Stomach (tissue), 8 donors: ENCODE measurements at regions not wholly inside any gene's neighbourhood (a gene's known extent, or its start where the extent isn't known, plus 50 kb on each side); places are given as distances from the start of the nearest gene placed in this dataset.

Experiments used
- DNase-seq, 2 donors: peaks; one replicate each; pipeline versions ENCODE4 v3.0.0 to v3.0.0-alpha.2; 2013 to 2019
- H3K27ac ChIP-seq, 5 donors: fragments of 200-600 bp in 4 of 5; sonication (generic) in 4 of 5; one replicate each; pipeline ENCODE4 v1.5.1; 2013 to 2019; ENCODE audit warnings: mild to moderate bottlenecking in 1 of 5, moderate library complexity in 1 of 5
- H3K27me3 ChIP-seq, 3 donors: fragments of 200-600 bp; sonication (generic); one replicate each; pipeline ENCODE4 v1.5.1; 2017 to 2019; ENCODE audit warnings: mixed run types in 1 of 3
- H3K36me3 ChIP-seq, 4 donors: fragments of 200-600 bp; sonication (generic); 1 replicate in 3 of 4; 2 replicates in 1 of 4; pipeline ENCODE4 v1.5.1; 2016 to 2019
- H3K4me1 ChIP-seq, 4 donors: fragments of 200-600 bp; sonication (generic); one replicate each; pipeline ENCODE4 v1.5.1; 2016 to 2019
- H3K4me3 ChIP-seq, 4 donors: fragments of 200-600 bp; sonication (generic) in 3 of 4; one replicate each; pipeline ENCODE4 v1.5.1; 2016 to 2019; ENCODE audit warnings: mild to moderate bottlenecking in 1 of 4
- H3K9me3 ChIP-seq, 4 donors: fragments of 200-600 bp; sonication (generic); one replicate each; pipeline ENCODE4 v1.5.1; 2016 to 2019
- CTCF ChIP-seq, 7 experiments: fragments of 450-650 bp in 4 of 7; fragments of 200-600 bp in 3 of 7; sonication (generic) in 3 of 7; IDR thresholded peaks; one replicate each; pipeline ENCODE4 v1.5.1; 2016 to 2019; ENCODE audit warnings: antibody characterized with exemption in 7 of 7, control low read depth in 2 of 7, mild to moderate bottlenecking in 1 of 7
- EP300 ChIP-seq: sonication (generic); formaldehyde crosslinking; IDR thresholded peaks from one replicate; pipeline ENCODE4 v1.6.1; 2017; ENCODE audit warnings: antibody characterized with exemption
- POLR2A ChIP-seq, 4 donors: fragments of 450-650 bp; IDR thresholded peaks; one replicate each; pipeline ENCODE4 v1.6.1; 2016; ENCODE audit warnings: antibody characterized with exemption in 4 of 4, control low read depth in 2 of 4, mild to moderate bottlenecking in 1 of 4, moderate library complexity in 1 of 4
- POLR2AphosphoS5 ChIP-seq, 3 donors: sonication (generic); formaldehyde crosslinking; IDR thresholded peaks; one replicate each; pipeline ENCODE4 v1.6.1; 2016; ENCODE audit warnings: antibody characterized with exemption in 3 of 3
- WGBS, 5 donors: extraction: QIAGEN DNeasy Blood & Tissue Kit in 3 of 5; methylation state at CpG; one replicate each; pipeline versions ENCODE4 v1.1.5 to v1.1.7; 2013 to 2018; 5-methylcytosine and 5-hydroxymethylcytosine counted together
- intact Hi-C: fragments of 100-400 bp; cut with DNase I; formaldehyde crosslinking; loops from one replicate; pipeline ENCODE4 v1.15.1; 2023; ENCODE audit warnings: low total_unique reads
- donor health status: healthy with polysubstance abuse.
- donor health status: Bipolar disorder and iron deficiency.
- donor health status: healthy.

GRCh38 chr3:72052841-72053409 lies 268.0 kb upstream of the PROK2 start:
- intact Hi-C loops = no loop called here
- Histone ChIP-seq H3K9me3 (no peaks in the 10 kb centered on the region), H3K27ac (no peak overlapping the region), H3K4me3 (no peak overlapping the region), H3K36me3 (no peaks in the 10 kb centered on the region), H3K4me1 (no peaks in the 10 kb centered on the region), H3K27me3 (no peaks in the 10 kb centered on the region)
- no peak for TF ChIP-seq CTCF (IDR thresholded peaks at IDR 0.05)
- TF ChIP-seq POLR2A (IDR thresholded peaks at IDR 0.05) = no peak
- no peak for TF ChIP-seq POLR2AphosphoS5 (IDR thresholded peaks at IDR 0.05)
- no peak for TF ChIP-seq EP300
- 71 to 79% (median 74%) methylated on average over 8 of the region's 8 CpGs for WGBS, 5 donors
- no peak for DNase-seq

DNA sequence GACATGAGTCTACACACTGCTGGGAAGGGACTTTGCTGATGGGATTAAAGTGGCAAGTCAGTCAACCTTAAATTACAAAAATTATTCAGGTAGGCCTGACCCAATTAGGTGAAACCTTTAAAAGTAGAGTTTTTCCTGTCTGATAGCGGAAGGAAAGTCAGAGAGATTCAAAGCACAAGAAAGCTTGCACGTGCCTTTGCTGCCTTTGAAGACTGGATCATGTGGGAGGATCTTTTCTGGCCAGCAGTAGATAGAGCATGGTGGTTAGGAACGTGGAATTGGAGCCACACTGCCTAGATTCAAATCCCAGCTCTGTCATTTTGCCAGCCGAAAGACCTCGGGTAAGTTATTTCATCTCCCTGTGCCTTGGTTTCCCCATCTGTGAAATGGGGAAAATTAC lies 265.8 kb upstream of the PROK2 start:
- Histone ChIP-seq H3K4me1 (no peaks in the 10 kb centered on the region), H3K27me3 (no peaks in the 10 kb centered on the region), H3K36me3 (no peaks in the 10 kb centered on the region), H3K4me3 (no peak overlapping the region), H3K27ac (no peak overlapping the region), H3K9me3 (no peaks in the 10 kb centered on the region)
- intact Hi-C loops = no loop called here
- no peak for DNase-seq
- WGBS, 5 donors = 89 to 99% (median 91%) methylated on average over 5 of the region's 5 CpGs
- no peak for TF ChIP-seq CTCF (IDR thresholded peaks at IDR 0.05)
- TF ChIP-seq POLR2A (IDR thresholded peaks at IDR 0.05) = no peak
- TF ChIP-seq POLR2AphosphoS5 (IDR thresholded peaks at IDR 0.05) = no peak

GRCh38 chr3:72050048-72050632 lies 265.2 kb upstream of the PROK2 start:
- no peaks in the 10 kb centered on the region for H3K9me3 ChIP-seq
- no peak overlapping the region for H3K4me3 ChIP-seq
- TF ChIP-seq EP300 = no peak
- no peak for TF ChIP-seq POLR2AphosphoS5 (IDR thresholded peaks at IDR 0.05)
- no peak for TF ChIP-seq CTCF (IDR thresholded peaks at IDR 0.05)
- TF ChIP-seq POLR2A (IDR thresholded peaks at IDR 0.05) = no peak
- no peak overlapping the region for H3K27ac ChIP-seq
- H3K36me3 ChIP-seq = no peaks in the 10 kb centered on the region
- H3K27me3 ChIP-seq = no peaks in the 10 kb centered on the region
- H3K4me1 ChIP-seq = no peaks in the 10 kb centered on the region
- intact Hi-C loops = no loop called here
- no peak for DNase-seq
- 32 to 60% (median 51%) methylated on average over 6 of the region's 6 CpGs for WGBS, 5 donors

DNA sequence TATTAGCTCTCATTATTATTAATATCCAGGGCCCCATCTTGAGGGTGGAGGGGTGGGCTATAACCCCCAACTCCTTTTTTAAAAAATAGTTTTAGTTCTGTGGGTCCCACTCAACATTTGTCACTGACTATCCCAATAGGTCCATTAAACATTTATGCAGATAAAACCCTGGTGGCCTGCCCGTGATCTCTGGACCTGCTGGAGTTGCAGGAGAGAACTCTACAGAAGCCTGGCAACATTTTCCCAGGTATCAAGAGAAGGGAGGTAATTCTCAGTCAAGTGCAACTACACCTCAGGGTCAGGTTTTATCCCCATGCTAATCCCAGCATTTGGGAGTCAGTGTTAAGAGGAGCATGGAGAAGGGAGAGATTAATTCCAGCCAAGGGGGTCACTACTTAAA lies 264.4 kb upstream of the PROK2 start:
- Histone ChIP-seq H3K36me3 (no peaks in the 10 kb centered on the region), H3K4me3 (no peak overlapping the region), H3K27me3 (no peaks in the 10 kb centered on the region), H3K9me3 (no peaks in the 10 kb centered on the region), H3K4me1 (peaks cover 0 to 3% (median 0%) of the 10 kb centered on the region in 4 donors), H3K27ac (no peak overlapping the region)
- no peak for DNase-seq
- intact Hi-C loops = no loop called here
- 57 to 77% (median 65%) methylated on average over 1 of the region's 1 CpG for WGBS, 5 donors
- TF ChIP-seq EP300 (no peak), CTCF (IDR thresholded peaks at IDR 0.05) (no peak), POLR2A (IDR thresholded peaks at IDR 0.05) (no peak), POLR2AphosphoS5 (IDR thresholded peaks at IDR 0.05) (no peak)
